DMS53 (cell line): ENCODE measurements at regions not wholly inside any gene's neighbourhood (a gene's known extent, or its start where the extent isn't known, plus 50 kb on each side); places are given as distances from the start of the nearest gene placed in this dataset.
A peak's percentile ranks its signal among the peaks of the same experiment; 100 is the strongest.
"Not testable (repeated sequence)": the region's sequence is repeated elsewhere in the genome, so short reads cannot be mapped to it uniquely, and the experiment has no call there.

ENCODE experiments used
- DNase-seq: peaks from one replicate; lab custom pipeline; 2025; lab: John Stamatoyannopoulos, UW

GRCh38 chr2:221915926-221916325 lies 343.8 kb upstream of the EPHA4 start:
- DNase-seq, result no peak

- DNase-seq, result no peak
These were observed 342.3 kb upstream of the EPHA4 start for GRCh38 chr2:221914334-221914880.

- DNase-seq, result no peak
These were observed 339.8 kb upstream of the EPHA4 start for GRCh38 chr2:221911890-221912289.

- DNase-seq, result no peak
These were observed 339.2 kb upstream of the EPHA4 start for GRCh38 chr2:221911321-221911720.

GRCh38 chr2:221908518-221908917 lies 336.4 kb upstream of the EPHA4 start:
- DNase-seq, result no peak

- DNase-seq, result no peak
These were observed 325.6 kb upstream of the EPHA4 start for GRCh38 chr2:221897718-221898117.

GRCh38 chr2:221896505-221897151 lies 324.5 kb upstream of the EPHA4 start:
- DNase-seq, result peak; percentile 29

GRCh38 chr2:221895366-221896121 lies 323.4 kb upstream of the EPHA4 start:
- DNase-seq, result no peak

- no peak for DNase-seq
These were observed 321.4 kb upstream of the EPHA4 start for GRCh38 chr2:221893501-221893900.

GRCh38 chr2:221892006-221892405 lies 319.9 kb upstream of the EPHA4 start:
- not testable (repeated sequence) for DNase-seq

GRCh38 chr2:221883976-221884375 lies 311.9 kb upstream of the EPHA4 start:
- no peak for DNase-seq

- no peak for DNase-seq
These were observed 303.9 kb upstream of the EPHA4 start for GRCh38 chr2:221876016-221876415.

- DNase-seq, result no peak
These were observed 302.3 kb upstream of the EPHA4 start for GRCh38 chr2:221874444-221874843.

GRCh38 chr2:221857719-221858118 lies 285.6 kb upstream of the EPHA4 start:
- DNase-seq, result no peak

GRCh38 chr2:221853297-221853696 lies 281.2 kb upstream of the EPHA4 start:
- DNase-seq, result no peak

- DNase-seq, result peak; percentile 9
These were observed 279.5 kb upstream of the EPHA4 start for GRCh38 chr2:221851531-221852045.

- DNase-seq, result no peak
These were observed 278.0 kb upstream of the EPHA4 start for GRCh38 chr2:221850076-221850475.

- DNase-seq, result peak; percentile 2
These were observed 276.2 kb upstream of the EPHA4 start for GRCh38 chr2:221848286-221848685.

- DNase-seq, result no peak
These were observed 272.9 kb upstream of the EPHA4 start for GRCh38 chr2:221845021-221845365.

GRCh38 chr2:221844212-221845020 lies 272.3 kb upstream of the EPHA4 start:
- DNase-seq, result peak; percentile 64

GRCh38 chr2:221836095-221836494 lies 264.0 kb upstream of the EPHA4 start:
- DNase-seq, result no peak

- DNase-seq, result no peak
These were observed 261.9 kb upstream of the EPHA4 start for GRCh38 chr2:221833966-221834365.
